PC-9 (cell line): ENCODE measurements at regions not wholly inside any gene's neighbourhood (a gene's known extent, or its start where the extent isn't known, plus 50 kb on each side); places are given as distances from the start of the nearest gene placed in this dataset.

Experiments
- EZH2 ChIP-seq: fragments of 200-600 bp; sonication (generic); IDR thresholded peaks from 2 replicates; pipeline ENCODE4 v1.8.0; 2017; ENCODE audit warnings: antibody characterized with exemption, low read depth
- TF ChIP-seq, protein P1 (sequence below): fragments of 200-600 bp; sonication (generic); conservative IDR thresholded peaks from 2 replicates; pipeline ENCODE4 v1.6.1; 2017; ENCODE audit warnings: mixed run types, antibody characterized with exemption, mild to moderate bottlenecking, moderate library complexity

DNA sequence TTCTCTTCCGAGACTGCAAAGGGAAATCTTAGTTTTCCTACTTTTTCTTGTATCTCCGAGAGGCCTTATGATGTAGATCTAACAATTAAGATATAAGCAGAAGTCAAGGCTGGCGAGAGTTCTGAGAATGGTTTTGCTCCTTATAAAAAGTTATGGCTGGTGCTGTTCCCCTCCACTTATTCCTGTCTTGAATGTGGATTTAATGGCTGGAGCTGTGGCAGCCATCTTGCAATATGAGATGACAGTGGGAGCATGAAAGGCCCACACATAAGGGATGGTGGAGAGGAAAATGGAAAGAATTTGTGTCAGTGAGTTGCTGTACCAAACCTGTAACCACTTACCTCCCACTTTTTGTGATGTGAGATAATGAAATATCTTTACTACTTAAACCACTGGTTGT is 124.6 kb upstream of the SLC22A23 start:
- TF ChIP-seq, protein P1, sequence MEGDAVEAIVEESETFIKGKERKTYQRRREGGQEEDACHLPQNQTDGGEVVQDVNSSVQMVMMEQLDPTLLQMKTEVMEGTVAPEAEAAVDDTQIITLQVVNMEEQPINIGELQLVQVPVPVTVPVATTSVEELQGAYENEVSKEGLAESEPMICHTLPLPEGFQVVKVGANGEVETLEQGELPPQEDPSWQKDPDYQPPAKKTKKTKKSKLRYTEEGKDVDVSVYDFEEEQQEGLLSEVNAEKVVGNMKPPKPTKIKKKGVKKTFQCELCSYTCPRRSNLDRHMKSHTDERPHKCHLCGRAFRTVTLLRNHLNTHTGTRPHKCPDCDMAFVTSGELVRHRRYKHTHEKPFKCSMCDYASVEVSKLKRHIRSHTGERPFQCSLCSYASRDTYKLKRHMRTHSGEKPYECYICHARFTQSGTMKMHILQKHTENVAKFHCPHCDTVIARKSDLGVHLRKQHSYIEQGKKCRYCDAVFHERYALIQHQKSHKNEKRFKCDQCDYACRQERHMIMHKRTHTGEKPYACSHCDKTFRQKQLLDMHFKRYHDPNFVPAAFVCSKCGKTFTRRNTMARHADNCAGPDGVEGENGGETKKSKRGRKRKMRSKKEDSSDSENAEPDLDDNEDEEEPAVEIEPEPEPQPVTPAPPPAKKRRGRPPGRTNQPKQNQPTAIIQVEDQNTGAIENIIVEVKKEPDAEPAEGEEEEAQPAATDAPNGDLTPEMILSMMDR = no peak
- no peak for TF ChIP-seq EZH2
